GM13977 (cell line): ENCODE measurements at regions not wholly inside any gene's neighbourhood (a gene's known extent, or its start where the extent isn't known, plus 50 kb on each side); places are given as distances from the start of the nearest gene placed in this dataset.

Experiments used
- DNase-seq: peaks from one replicate; pipeline ENCODE4 v3.0.0; 2012; ENCODE audit warnings: low spot score
- CTCF ChIP-seq: IDR thresholded peaks from 2 replicates; pipeline ENCODE4 v1.5.1; 2012; ENCODE audit warnings: mild to moderate bottlenecking, control low read depth; ENCODE audit not compliant: insufficient read depth; ENCODE audit errors: extremely low read depth, missing control alignments
- in situ Hi-C: fragments of 300-500 bp; cut with MboI; formaldehyde crosslinking; loops from one replicate; pipeline ENCODE4 v1.12.0; 2022; ENCODE audit warnings: low sequenced_read_pairs, low pct_unique_long_range_greater_than_20kb, mixed read lengths, inconsistent platforms; ENCODE audit not compliant: unreplicated experiment

GRCh38 chr5:74169701-74170100 lies 470.8 kb downstream of the ENC1 start:
- in situ Hi-C loops = no loop called here
- no peak for DNase-seq
- TF ChIP-seq CTCF = no peak

GRCh38 chr5:74167930-74168315 lies 472.6 kb downstream of the ENC1 start:
- in situ Hi-C loops = no loop called here
- DNase-seq = no peak

GRCh38 chr5:74167206-74167929 lies 473.2 kb downstream of the ENC1 start:
- TF ChIP-seq CTCF = no peak
- in situ Hi-C loops = no loop called here
- DNase-seq = no peak

More at GRCh38 chr5:74167930-74168315, 472.6 kb downstream of the ENC1 start:
- no peak for TF ChIP-seq CTCF

GRCh38 chr5:74166064-74166463 lies 474.5 kb downstream of the ENC1 start:
- in situ Hi-C loops = no loop called here
- DNase-seq = no peak
- TF ChIP-seq CTCF = no peak

GRCh38 chr5:74164725-74165235 lies 475.7 kb downstream of the ENC1 start:
- no peak for DNase-seq
- in situ Hi-C loops = no loop called here
- TF ChIP-seq CTCF = no peak

GRCh38 chr5:74162524-74162923 lies 478.0 kb downstream of the ENC1 start:
- no peak for TF ChIP-seq CTCF
- DNase-seq = no peak
- in situ Hi-C loops = no loop called here
